SK-MEL-5 (cell line): ENCODE measurements at regions not wholly inside any gene's neighbourhood (a gene's known extent, or its start where the extent isn't known, plus 50 kb on each side); places are given as distances from the start of the nearest gene placed in this dataset.

Experiments used
- DNase-seq: peaks from one replicate; pipeline ENCODE4 v3.0.0-alpha.2; 2016; ENCODE audit warnings: low read depth, low spot score
- in situ Hi-C: cut with HindIII; loops from 2 replicates; pipeline ENCODE4 v1.10.0; 2016; ENCODE audit warnings: low sequenced_read_pairs, high pct_unique_total_duplicates, low pct_unique_long_range_greater_than_20kb

DNA sequence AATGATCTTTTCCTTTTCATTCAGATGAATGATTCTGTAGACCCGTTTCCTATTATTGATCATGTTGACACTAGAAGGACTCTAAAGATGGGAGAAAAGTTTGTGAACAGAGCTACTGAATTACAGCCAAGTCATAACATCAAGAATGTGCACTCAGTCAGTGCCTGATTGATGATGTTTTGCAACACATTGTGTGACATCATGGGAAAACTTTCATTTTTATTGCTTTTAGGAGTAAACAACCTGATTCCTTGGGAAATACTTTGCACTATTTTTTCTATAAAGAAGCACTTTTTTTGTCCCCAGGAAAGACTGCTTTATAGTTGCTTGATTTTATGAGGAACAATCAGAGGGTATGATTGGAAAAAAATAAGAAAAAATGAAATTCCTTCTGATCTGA is 383.8 kb upstream of the JAG1 start:
- no peak for DNase-seq
- in situ Hi-C loops, result no loop called here

- in situ Hi-C loops, result no loop called here
These were observed 385.9 kb upstream of the JAG1 start for GRCh38 chr20:11059659-11060058.

DNA sequence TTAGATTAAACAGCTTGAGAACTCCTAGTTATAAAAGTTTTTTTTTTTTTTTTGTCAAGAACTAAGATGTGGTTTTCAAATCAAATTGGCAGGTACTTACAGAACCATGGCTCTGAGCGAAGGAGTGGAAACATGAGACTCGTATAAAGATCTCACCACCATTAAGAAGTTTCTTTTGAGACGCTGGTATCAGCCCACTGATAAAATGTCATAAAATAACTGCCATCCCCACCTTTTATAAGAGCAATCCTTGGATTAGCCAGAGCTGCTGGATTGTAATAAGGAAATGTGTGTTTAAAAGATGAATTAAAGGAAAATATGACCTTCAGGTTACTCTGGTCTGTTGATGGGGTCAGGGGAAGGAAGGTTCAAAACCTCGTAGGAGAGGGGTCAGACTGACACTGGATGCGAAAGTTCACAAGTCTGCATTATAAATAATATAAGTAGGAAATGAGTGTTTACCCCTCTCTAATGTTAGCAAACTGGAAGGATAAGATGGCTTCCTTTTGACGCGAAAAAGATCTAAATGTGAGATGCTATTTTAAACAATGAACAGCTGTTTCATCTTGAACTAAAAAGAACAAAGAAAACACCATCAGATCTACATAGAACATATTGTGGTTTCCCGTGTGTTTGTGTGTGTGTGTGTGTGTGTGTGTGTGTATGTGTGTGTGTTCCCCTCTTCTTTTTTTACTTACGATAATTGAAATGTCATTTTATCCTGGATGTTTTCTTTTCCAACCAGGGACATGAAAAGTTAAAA is 386.8 kb upstream of the JAG1 start:
- in situ Hi-C loops, result no loop called here
- DNase-seq, result no peak

More at GRCh38 chr20:11059659-11060058, 385.9 kb upstream of the JAG1 start:
- no peak for DNase-seq

DNA sequence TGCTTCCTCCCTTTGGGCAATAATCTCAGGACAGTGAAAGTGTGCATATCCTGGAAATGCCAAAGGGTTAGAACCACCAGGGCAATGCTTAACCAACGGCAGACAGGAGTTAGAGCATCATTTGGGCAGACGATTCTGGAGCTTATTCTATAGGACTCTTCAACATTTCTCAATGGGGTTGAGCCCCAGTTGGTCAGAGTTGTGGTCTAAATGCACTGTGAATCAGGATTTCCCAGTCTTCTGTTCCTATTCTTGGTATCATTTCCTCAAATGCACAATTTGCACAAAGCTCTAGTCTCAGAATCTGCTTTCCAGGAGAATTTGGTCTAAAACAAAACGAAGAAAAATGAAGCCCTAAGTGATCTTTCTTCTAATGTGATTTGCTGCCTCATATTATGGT is 389.6 kb upstream of the JAG1 start:
- in situ Hi-C loops, result no loop called here
- DNase-seq, result no peak

- in situ Hi-C loops, result no loop called here
- no peak for DNase-seq
These were observed 391.1 kb upstream of the JAG1 start for GRCh38 chr20:11064946-11065345.

DNA sequence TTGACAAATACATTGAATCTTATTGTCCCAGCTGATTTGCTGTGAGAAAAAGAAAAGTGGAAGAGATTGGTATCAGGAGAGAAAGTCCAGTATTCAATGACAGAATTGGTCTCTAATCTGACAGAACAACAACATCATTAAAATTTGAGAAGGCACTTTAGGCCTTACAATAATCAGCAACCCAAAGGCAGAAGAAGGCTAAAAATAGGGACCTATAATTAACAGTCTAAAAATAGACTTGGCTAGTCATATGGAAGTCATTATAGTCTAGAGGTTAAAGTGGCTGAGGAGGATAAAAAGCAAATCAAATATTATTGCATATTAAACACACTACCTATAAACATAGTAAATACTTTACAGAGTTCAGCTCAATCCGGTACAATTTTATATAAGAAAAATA is 393.6 kb upstream of the JAG1 start:
- in situ Hi-C loops, result no loop called here
- DNase-seq, result no peak

DNA sequence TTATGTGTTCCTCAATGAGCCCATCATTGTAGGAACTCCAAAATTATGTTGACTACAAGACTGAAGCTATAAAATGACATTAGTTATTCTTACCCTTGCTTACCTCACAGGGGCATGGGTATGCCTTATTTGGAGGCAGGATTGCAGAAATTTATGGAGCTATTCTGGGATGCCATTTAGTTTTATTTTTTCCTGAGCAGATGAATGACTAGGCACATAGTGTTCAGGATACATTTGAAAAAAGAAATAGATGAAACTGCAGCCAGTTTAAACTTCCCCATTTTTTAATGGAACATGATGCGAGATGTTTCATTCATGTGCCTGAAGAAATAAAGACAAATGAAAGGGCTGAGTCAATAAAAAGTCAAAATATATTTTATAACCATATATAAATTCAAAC is 399.2 kb upstream of the JAG1 start:
- in situ Hi-C loops, result no loop called here
- DNase-seq, result no peak

GRCh38 chr20:11076434-11077105 is 402.8 kb upstream of the JAG1 start:
- in situ Hi-C loops, result no loop called here
- DNase-seq, result no peak

- DNase-seq, result no peak
- in situ Hi-C loops, result no loop called here
These were observed 403.4 kb upstream of the JAG1 start for GRCh38 chr20:11077226-11077625.

- in situ Hi-C loops, result no loop called here
- peak; percentile 27 for DNase-seq
These were observed 406.2 kb upstream of the JAG1 start for GRCh38 chr20:11080010-11080409.

- in situ Hi-C loops, result no loop called here
- no peak for DNase-seq
These were observed 407.1 kb upstream of the JAG1 start for GRCh38 chr20:11080781-11081377.

- no peak for DNase-seq
- in situ Hi-C loops, result no loop called here
These were observed 410.0 kb upstream of the JAG1 start for GRCh38 chr20:11083841-11084240.

- in situ Hi-C loops, result no loop called here
- DNase-seq, result no peak
These were observed 410.7 kb upstream of the JAG1 start for GRCh38 chr20:11084508-11084907.

DNA sequence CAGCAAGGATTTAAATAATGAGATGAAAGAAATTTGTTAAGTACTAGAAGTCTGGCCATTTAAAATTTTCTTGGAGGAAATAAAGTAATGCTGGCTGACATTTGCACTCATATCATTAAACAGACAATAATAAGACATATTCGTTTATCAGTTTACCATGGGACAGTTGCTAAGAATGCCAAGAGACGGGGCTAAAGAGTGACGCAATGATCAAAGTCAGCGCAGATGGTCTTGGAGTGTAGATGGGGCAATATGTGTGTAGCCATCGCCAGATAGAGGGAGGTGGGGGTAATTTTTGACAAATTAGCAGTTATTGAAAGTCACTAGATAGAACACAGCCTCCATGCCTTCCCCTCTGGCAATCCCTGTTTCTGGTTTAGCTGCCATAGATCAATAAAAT is 413.2 kb upstream of the JAG1 start:
- in situ Hi-C loops, result no loop called here
- no peak for DNase-seq

DNA sequence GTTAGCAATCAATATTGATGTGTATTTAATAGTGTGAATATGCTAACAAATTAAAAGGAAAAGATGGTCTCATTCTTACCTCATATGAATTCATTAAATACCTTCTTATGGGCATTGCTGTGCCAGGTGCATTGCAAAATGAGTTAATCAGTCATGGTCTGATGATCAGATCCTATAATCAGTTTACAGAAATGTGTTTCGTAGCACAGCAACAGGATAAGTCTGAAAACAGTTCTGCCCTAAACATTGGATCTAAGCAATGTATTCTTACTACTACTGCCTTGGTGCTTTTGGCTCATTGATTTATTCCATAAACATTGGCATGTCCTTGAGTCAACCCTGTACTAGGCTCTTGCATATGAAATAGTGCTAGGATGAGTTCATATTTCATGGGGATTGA is 417.0 kb upstream of the JAG1 start:
- DNase-seq, result no peak
- in situ Hi-C loops, result no loop called here

- no peak for DNase-seq
- in situ Hi-C loops, result no loop called here
These were observed 417.7 kb upstream of the JAG1 start for GRCh38 chr20:11091511-11091910.

DNA sequence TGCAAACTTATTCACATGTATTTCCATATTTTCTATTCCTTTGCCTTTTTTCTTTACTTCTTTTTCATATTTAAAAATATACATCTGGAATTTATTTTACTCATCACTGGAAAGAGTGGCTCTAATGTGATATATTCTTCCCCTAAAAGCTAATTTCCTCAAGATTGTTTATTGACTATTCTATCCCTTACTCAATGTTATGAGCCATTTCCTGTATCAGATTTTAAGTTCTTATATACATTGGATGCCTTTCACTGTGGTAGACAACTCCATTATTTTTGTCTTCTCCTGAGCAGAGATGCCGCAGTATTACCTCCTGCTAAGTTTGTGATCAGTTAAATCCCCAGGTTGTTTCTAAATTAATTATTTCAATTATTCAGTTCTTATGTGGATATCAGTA is 418.4 kb upstream of the JAG1 start:
- in situ Hi-C loops, result no loop called here

GRCh38 chr20:11094196-11094595 is 420.4 kb upstream of the JAG1 start:
- DNase-seq, result peak; percentile 54
- in situ Hi-C loops, result no loop called here

More for the DNA sequence above, 418.4 kb upstream of the JAG1 start:
- DNase-seq, result no peak

DNA sequence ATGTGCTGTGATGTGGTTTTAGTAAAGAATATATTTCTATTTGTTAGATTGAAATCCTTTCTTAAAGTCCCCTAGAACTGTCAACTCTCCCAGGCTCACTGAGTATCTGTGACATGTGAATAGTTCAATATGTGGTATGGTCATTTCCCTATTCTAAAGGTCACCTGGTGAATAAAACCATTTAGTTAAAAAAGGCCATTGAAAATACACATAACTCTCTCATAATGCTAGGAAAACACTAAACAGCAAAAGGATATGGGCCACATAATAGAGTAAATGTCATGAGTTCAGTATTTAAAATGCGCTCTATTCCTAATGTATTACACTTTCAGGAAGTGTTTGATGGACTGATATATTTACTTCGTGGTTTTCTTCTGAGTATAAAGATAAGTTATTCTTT is 420.9 kb upstream of the JAG1 start:
- in situ Hi-C loops, result no loop called here
- peak; percentile 91 for DNase-seq
